H9 (cell line): ENCODE measurements at regions not wholly inside any gene's neighbourhood (a gene's known extent, or its start where the extent isn't known, plus 50 kb on each side); places are given as distances from the start of the nearest gene placed in this dataset.

Experiments used
- DNase-seq: peaks from one replicate; pipeline ENCODE4 v3.0.0-alpha.2; 2017
- H2AFZ ChIP-seq: one replicate; pipeline ENCODE4 v1.6.1; 2013; ENCODE audit warnings: mild to moderate bottlenecking, low read length, control low read depth, moderate library complexity
- H2AK5ac ChIP-seq: 2 replicates; pipeline ENCODE4 v1.6.1; 2013; ENCODE audit warnings: low read length, control low read depth, mixed read lengths; ENCODE audit not compliant: insufficient read length
- H2BK120ac ChIP-seq: one replicate; pipeline ENCODE4 v1.6.1; 2013; ENCODE audit warnings: low read depth, mild to moderate bottlenecking, low read length, control low read depth, inconsistent platforms; ENCODE audit not compliant: poor library complexity, severe bottlenecking
- H2BK12ac ChIP-seq: 2 replicates; pipeline ENCODE4 v1.6.1; 2013; ENCODE audit warnings: low read length, control low read depth, mixed read lengths, low read depth; ENCODE audit not compliant: insufficient read length
- H2BK15ac ChIP-seq: 2 replicates; pipeline ENCODE4 v1.6.1; 2013; ENCODE audit warnings: low read depth, low read length, control low read depth
- H2BK20ac ChIP-seq: one replicate; pipeline ENCODE4 v1.6.1; 2013; ENCODE audit warnings: low read depth, mild to moderate bottlenecking, low read length, control low read depth, inconsistent platforms; ENCODE audit not compliant: poor library complexity, severe bottlenecking
- H2BK5ac ChIP-seq: 2 replicates; pipeline ENCODE4 v1.6.1; 2013; ENCODE audit warnings: low read length, control low read depth, mixed read lengths; ENCODE audit not compliant: insufficient read length
- H3K14ac ChIP-seq: 2 replicates; pipeline ENCODE4 v1.6.1; 2013; ENCODE audit warnings: low read length, control low read depth; ENCODE audit not compliant: insufficient read depth
- H3K18ac ChIP-seq: 2 replicates; pipeline ENCODE4 v1.6.1; 2013; ENCODE audit warnings: low read depth, mild to moderate bottlenecking, mixed read lengths, low read length, control low read depth; ENCODE audit not compliant: insufficient read length
- H3K23ac ChIP-seq: 2 replicates; pipeline ENCODE4 v1.6.1; 2013; ENCODE audit warnings: low read length, control low read depth, mixed read lengths, low read depth; ENCODE audit not compliant: insufficient read length
- H3K23me2 ChIP-seq: 2 replicates; pipeline ENCODE4 v1.6.1; 2013; ENCODE audit warnings: low read depth, mild to moderate bottlenecking, mixed read lengths, low read length, control low read depth; ENCODE audit not compliant: insufficient read length, poor library complexity, severe bottlenecking
- H3K27ac ChIP-seq: 2 replicates; pipeline ENCODE4 v1.5.1; 2013; ENCODE audit warnings: low read length, control low read depth, mixed read lengths, low read depth; ENCODE audit not compliant: insufficient read length
- H3K27me3 ChIP-seq: 2 replicates; pipeline ENCODE4 v1.6.1; 2013; ENCODE audit warnings: low read length, control low read depth, inconsistent platforms; ENCODE audit not compliant: insufficient read depth
- H3K4ac ChIP-seq: 2 replicates; pipeline ENCODE4 v1.6.1; 2013; ENCODE audit warnings: low read depth, mild to moderate bottlenecking, control low read depth, inconsistent platforms, low read length, moderate library complexity
- H3K4me1 ChIP-seq: 2 replicates; pipeline ENCODE4 v1.6.1; 2013; ENCODE audit warnings: low read length, control low read depth, inconsistent platforms; ENCODE audit not compliant: insufficient read depth
- H3K4me2 ChIP-seq: 2 replicates; pipeline ENCODE4 v1.6.1; 2013; ENCODE audit warnings: low read length, control low read depth, mixed read lengths; ENCODE audit not compliant: insufficient read length, insufficient read depth
- H3K56ac ChIP-seq: 2 replicates; pipeline ENCODE4 v1.6.1; 2013; ENCODE audit warnings: low read depth, mild to moderate bottlenecking, mixed read lengths, low read length, control low read depth; ENCODE audit not compliant: insufficient read length
- H3K79me1 ChIP-seq: 2 replicates; pipeline ENCODE4 v1.6.1; 2013; ENCODE audit warnings: low read depth, mild to moderate bottlenecking, moderate library complexity, low read length, control low read depth, inconsistent platforms; ENCODE audit not compliant: insufficient read depth, poor library complexity, severe bottlenecking
- H3K79me2 ChIP-seq: 2 replicates; pipeline ENCODE4 v1.6.1; 2013; ENCODE audit warnings: low read length, control low read depth, inconsistent platforms; ENCODE audit not compliant: insufficient read depth
- H3K9ac ChIP-seq: 2 replicates; pipeline ENCODE4 v1.6.1; 2013; ENCODE audit warnings: low read length, control low read depth, mixed read lengths; ENCODE audit not compliant: insufficient read length; ENCODE audit errors: extremely low read depth
- H3K9me3 ChIP-seq: one replicate; pipeline ENCODE4 v1.6.1; 2013; ENCODE audit warnings: low read depth, low read length, inconsistent platforms; ENCODE audit not compliant: control insufficient read depth
- H3T11ph ChIP-seq: one replicate; pipeline ENCODE4 v1.6.1; 2013; ENCODE audit warnings: mild to moderate bottlenecking, low read length, control low read depth, inconsistent platforms
- H4K20me1 ChIP-seq: one replicate; pipeline ENCODE4 v1.6.1; 2013; ENCODE audit not compliant: control insufficient read depth, insufficient read length, insufficient read depth
- H4K5ac ChIP-seq: 2 replicates; pipeline ENCODE4 v1.6.1; 2013; ENCODE audit warnings: low read depth, mild to moderate bottlenecking, mixed read lengths, low read length, control low read depth; ENCODE audit not compliant: insufficient read length
- H4K8ac ChIP-seq: replicated peaks from 2 replicates; pipeline ENCODE4 v1.6.1; 2013; ENCODE audit warnings: low read length, control low read depth, mixed read lengths, low read depth; ENCODE audit not compliant: insufficient read length
- H4K91ac ChIP-seq: 2 replicates; pipeline ENCODE4 v1.6.1; 2013; ENCODE audit warnings: low read depth, mild to moderate bottlenecking, moderate library complexity, mixed read lengths, low read length, control low read depth; ENCODE audit not compliant: insufficient read length
- H3K27ac Mint-ChIP-seq, 3 experiments: 2 replicates in 2 of 3; 3 replicates in 1 of 3; pipeline ENCODE4 v1.8.0; 2020 to 2021; ENCODE audit warnings: mixed read lengths in 3 of 3, mild to moderate bottlenecking in 1 of 3, moderate library complexity in 1 of 3
- H3K27me3 Mint-ChIP-seq: 2 replicates; pipeline ENCODE4 v1.8.0; 2021; ENCODE audit warnings: low read depth, mild to moderate bottlenecking, moderate library complexity, mixed read lengths
- H3K36me3 Mint-ChIP-seq, 3 experiments: 2 replicates in 2 of 3; 3 replicates in 1 of 3; pipeline ENCODE4 v1.8.0; 2020 to 2021; ENCODE audit warnings: low read depth in 3 of 3, mixed read lengths in 3 of 3; ENCODE audit not compliant: insufficient read depth in 1 of 3
- H3K4me1 Mint-ChIP-seq, 2 experiments: 2 replicates each; pipeline ENCODE4 v1.8.0; 2020; ENCODE audit warnings: mixed read lengths in 2 of 2
- H3K4me3 Mint-ChIP-seq, 2 experiments: 2 replicates in 1 of 2; 3 replicates in 1 of 2; pipeline ENCODE4 v1.8.0; 2020 to 2021; ENCODE audit warnings: mild to moderate bottlenecking in 2 of 2, mixed read lengths in 2 of 2, moderate library complexity in 1 of 2
- H3K9me3 Mint-ChIP-seq, 2 experiments: 2 replicates in 1 of 2; 3 replicates in 1 of 2; pipeline ENCODE4 v1.8.0; 2020; ENCODE audit warnings: mild to moderate bottlenecking in 2 of 2, mixed read lengths in 2 of 2, moderate library complexity in 1 of 2
- CTCF ChIP-seq: fragments of 200-600 bp; sonication (generic); conservative IDR thresholded peaks from 3 replicates; pipeline ENCODE4 v1.8.0; 2021; ENCODE audit warnings: antibody characterized with exemption, mild to moderate bottlenecking
- WGBS: extraction: QIAGEN DNeasy Blood & Tissue Kit; methylation state at CpG from one replicate; pipeline ENCODE4 v1.1.7; 2013; ENCODE audit warnings: missing lambda C conversion rate, low lambda C conversion rate, mixed read lengths; ENCODE audit not compliant: insufficient read length; ENCODE audit errors: extremely low coverage; 5-methylcytosine and 5-hydroxymethylcytosine counted together

- H3K4me2 ChIP-seq = no peak overlapping the region
- H3T11ph ChIP-seq = no peak overlapping the region
- no peak overlapping the region for H3K56ac ChIP-seq
- no peaks in the 10 kb centered on the region for H3K79me2 ChIP-seq
- H3K27me3 ChIP-seq = peaks cover under 1% of the 10 kb centered on the region; the same call in 1 of the 2 replicates
- WGBS = no CpG with 5 or more reads among the region's 6 CpGs
- DNase-seq = no peak
- H2BK15ac ChIP-seq = no peak overlapping the region
- no peak overlapping the region for H4K8ac ChIP-seq
- Mint-ChIP-seq H3K27ac (no peak overlapping the region), H3K4me3 (no peak overlapping the region), H3K4me1 (peaks cover 0 to 3% of the 10 kb centered on the region in 2 experiments; a peak in 2 of 4 replicates), H3K36me3 (no peaks in the 10 kb centered on the region), H3K9me3 (no peaks in the 10 kb centered on the region), H3K27me3 (peaks cover 90% of the 10 kb centered on the region)
- no peak overlapping the region for H2AFZ ChIP-seq
- H3K9ac ChIP-seq = no peak overlapping the region
- H2BK5ac ChIP-seq = no peak overlapping the region
- no peaks in the 10 kb centered on the region for H3K9me3 ChIP-seq
- no peak overlapping the region for H3K18ac ChIP-seq
- H4K91ac ChIP-seq = no peak overlapping the region
- H2BK20ac ChIP-seq = no peak overlapping the region
- no peaks in the 10 kb centered on the region for H3K23me2 ChIP-seq
- no peak overlapping the region for H4K5ac ChIP-seq
- H4K20me1 ChIP-seq = no peaks in the 10 kb centered on the region
- H3K79me1 ChIP-seq = no peaks in the 10 kb centered on the region
- H2BK12ac ChIP-seq = no peak overlapping the region
- no peak overlapping the region for H2BK120ac ChIP-seq
- H3K23ac ChIP-seq = no peak overlapping the region
- no peak overlapping the region for H3K14ac ChIP-seq
- H3K27ac ChIP-seq = no peak overlapping the region
- no peak overlapping the region for H2AK5ac ChIP-seq
- no peak overlapping the region for H3K4ac ChIP-seq
- no peaks in the 10 kb centered on the region for H3K4me1 ChIP-seq
- TF ChIP-seq CTCF = no peak
These were observed 595.3 kb upstream of the CADM1 start for GRCh38 chr11:116099541-116099940.
